K562 (cell line): ENCODE measurements at regions not wholly inside any gene's neighbourhood (a gene's known extent, or its start where the extent isn't known, plus 50 kb on each side); places are given as distances from the start of the nearest gene placed in this dataset.

ENCODE experiments used
- ATAC-seq: fragments of 200-7000 bp; cut with Tn5 transposase; 3 replicates; pipeline ENCODE4 v1.9.1; 2020; ENCODE audit warnings: moderate library complexity
- BruUV-seq: library from RNA; stranded (reverse); fragments of 400-500 nt; replicated peaks from 2 replicates; lab custom pipeline; 2021; lab: Mats Ljungman, UMichigan
- CTCF ChIA-PET: fragments of 300-600 bp; formaldehyde crosslinking; extraction: SDS; loops from one replicate; lab custom pipeline; 2021; ENCODE audit warnings: low intra/inter-chr PET ratio; lab: Yijun Ruan, JAX
- POLR2A ChIA-PET: fragments of 300-600, 350-650 bp; sonication (Branson Sonifier 250); formaldehyde crosslinking; extraction: SDS; loops from one replicate; lab custom pipeline; 2021; ENCODE audit warnings: antibody characterized with exemption, inconsistent platforms; lab: Yijun Ruan, JAX
- DNase-seq, 4 experiments: peaks; one replicate each; pipeline versions ENCODE4 v3.0.0 to v3.0.0-alpha.2; 2011 to 2018; ENCODE audit warnings: low spot score in 3 of 4, mixed read lengths in 3 of 4; ENCODE audit errors: extremely low read depth in 1 of 4
- FAIRE-seq: peaks from 2 replicates; lab custom pipeline; 2011; peaks lifted over from hg19 to GRCh38; lab: Jason Lieb, UNC
- H2AFZ ChIP-seq: 2 replicates; pipeline ENCODE4 v1.6.0; 2011; ENCODE audit warnings: low read depth, low read length, control low read depth, inconsistent platforms
- H3K27ac ChIP-seq: fragments of 200-600 bp; 3 replicates; pipeline ENCODE4 v1.8.0; 2011; ENCODE audit warnings: low read depth, mild to moderate bottlenecking, control low read depth, inconsistent platforms, low read length, moderate library complexity, mixed read lengths; ENCODE audit errors: extremely low read depth
- H3K27me3 ChIP-seq, 2 experiments: fragments of 300-600 bp in 1 of 2; 2 replicates in 1 of 2; 3 replicates in 1 of 2; pipeline versions ENCODE4 v1.6.0 to v1.8.0; 2011; ENCODE audit warnings: inconsistent platforms in 2 of 2, low read length in 2 of 2, mild to moderate bottlenecking in 1 of 2, mixed read lengths in 1 of 2, moderate library complexity in 1 of 2; ENCODE audit not compliant: control insufficient read depth in 2 of 2, insufficient read depth in 2 of 2
- H3K36me3 ChIP-seq: fragments of 300-600 bp; 3 replicates; pipeline ENCODE4 v1.8.0; 2011; ENCODE audit warnings: mild to moderate bottlenecking, low read length, inconsistent platforms; ENCODE audit not compliant: control insufficient read depth, insufficient read depth
- H3K4me1 ChIP-seq, 2 experiments: fragments of 200-600 bp in 1 of 2; replicated peaks in 1 of 2; 2 replicates in 1 of 2; 3 replicates in 1 of 2; pipeline versions ENCODE4 v1.5.1 to v1.8.0; 2011; ENCODE audit warnings: inconsistent platforms in 2 of 2, low read length in 2 of 2, mild to moderate bottlenecking in 1 of 2, mixed read lengths in 1 of 2, moderate library complexity in 1 of 2; ENCODE audit not compliant: control insufficient read depth in 2 of 2, insufficient read depth in 2 of 2
- H3K4me2 ChIP-seq: 2 replicates; pipeline ENCODE4 v1.6.1; 2011; ENCODE audit warnings: low read length, control low read depth, inconsistent platforms, mixed read lengths; ENCODE audit not compliant: insufficient read depth
- H3K4me3 ChIP-seq: fragments of 200-600 bp; sonication (generic), shearing (Covaris generic); 2 replicates; pipeline ENCODE4 v1.5.1; 2016; ENCODE audit warnings: control low read depth, inconsistent platforms
- H3K79me2 ChIP-seq: fragments of 200-600 bp; 3 replicates; pipeline ENCODE4 v1.8.0; 2011; ENCODE audit warnings: low read length, inconsistent platforms; ENCODE audit not compliant: control insufficient read depth, insufficient read depth
- H3K9ac ChIP-seq, 2 experiments: 2 replicates each; pipeline versions ENCODE4 v1.6.0 to v1.6.1; 2011; ENCODE audit warnings: low read depth in 2 of 2, low read length in 2 of 2, control low read depth in 1 of 2, inconsistent platforms in 1 of 2, mild to moderate bottlenecking in 1 of 2, mixed read lengths in 1 of 2; ENCODE audit not compliant: insufficient read depth in 1 of 2
- H3K9me1 ChIP-seq: one replicate; pipeline ENCODE4 v1.6.0; 2011; ENCODE audit warnings: inconsistent platforms, mild to moderate bottlenecking, low read length, moderate library complexity; ENCODE audit not compliant: control insufficient read depth, insufficient read depth
- H3K9me3 ChIP-seq: replicated peaks from 2 replicates; pipeline ENCODE4 v1.5.1; 2011; ENCODE audit warnings: low read depth, low read length, inconsistent platforms; ENCODE audit not compliant: control insufficient read depth, insufficient read depth
- H4K20me1 ChIP-seq: replicated peaks from 2 replicates; pipeline ENCODE4 v1.6.1; 2011; ENCODE audit warnings: low read length, inconsistent platforms, mixed read lengths; ENCODE audit not compliant: control insufficient read depth, insufficient read depth
- CAMTA2 ChIP-seq: fragments of 250-450 bp; sonication (Bioruptor Pico); conservative IDR thresholded peaks from 2 replicates; pipeline ENCODE4 v1.5.1; 2022
- CTCF ChIP-seq, 3 experiments: IDR thresholded peaks in 2 of 3; conservative IDR thresholded peaks in 1 of 3; 2 replicates each; pipeline ENCODE4 v1.5.1; 2011 to 2012; ENCODE audit warnings: low read length in 3 of 3, mild to moderate bottlenecking in 3 of 3, control low read depth in 2 of 3, improper control_type of control experiment in 1 of 3, inconsistent platforms in 1 of 3, low read depth in 1 of 3, mixed read lengths in 1 of 3, moderate library complexity in 1 of 3; ENCODE audit not compliant: insufficient read depth in 2 of 3
- CUX1 ChIP-seq: fragments of 200-800 bp; sonication (Bioruptor generic); IDR thresholded peaks from 2 replicates; pipeline ENCODE4 v1.6.1; 2016; ENCODE audit warnings: missing genetic modification characterization, missing compliant biosample characterization
- E2F3 ChIP-seq: fragments of 250-450 bp; sonication (Bioruptor Pico); IDR thresholded peaks from 2 replicates; pipeline ENCODE4 v1.4.0; 2020; ENCODE audit warnings: mild to moderate bottlenecking
- MEIS2 ChIP-seq: fragments of 450-650 bp; IDR thresholded peaks from 2 replicates; pipeline ENCODE4 v1.6.1; 2014; ENCODE audit warnings: mild to moderate bottlenecking; ENCODE audit not compliant: partially characterized antibody
- NFIC ChIP-seq: fragments of 450-650 bp; IDR thresholded peaks from 2 replicates; pipeline ENCODE4 v1.6.1; 2017; ENCODE audit warnings: mild to moderate bottlenecking, inconsistent platforms
- NR2F6 ChIP-seq: fragments of 450-650 bp; formaldehyde crosslinking; IDR thresholded peaks from 2 replicates; pipeline ENCODE4 v1.4.0; 2020; ENCODE audit warnings: mild to moderate bottlenecking
- RAD21 ChIP-seq, 2 experiments: fragments of 250-450 bp in 1 of 2; fragments of 450-650 bp in 1 of 2; sonication (Bioruptor Pico) in 1 of 2; formaldehyde crosslinking in 1 of 2; IDR thresholded peaks in 1 of 2; conservative IDR thresholded peaks in 1 of 2; 2 replicates each; pipeline versions ENCODE4 v1.4.0 to v1.8.0; 2020 to 2022; ENCODE audit warnings: mild to moderate bottlenecking in 2 of 2, moderate library complexity in 1 of 2
- TRIM28 ChIP-seq: fragments of 450-650 bp; IDR thresholded peaks from 2 replicates; pipeline ENCODE4 v1.6.1; 2017
- ZC3H8 ChIP-seq: fragments of 450-650 bp; IDR thresholded peaks from 2 replicates; pipeline ENCODE4 v1.6.1; 2017
- ZNF695 ChIP-seq: fragments of 450-650 bp; formaldehyde crosslinking; IDR thresholded peaks from 2 replicates; pipeline ENCODE4 v1.4.0; 2020; ENCODE audit warnings: mild to moderate bottlenecking, moderate library complexity
- WGBS: fragments of 100-300 bp; shearing (Covaris generic); methylation state at CpG from one replicate; pipeline ENCODE4 v1.1.6; 2016; ENCODE audit warnings: low coverage, mixed read lengths; ENCODE audit not compliant: insufficient coverage; ENCODE audit errors: missing lambda C conversion rate; 5-methylcytosine and 5-hydroxymethylcytosine counted together
- in situ Hi-C: fragments of 300-500 bp; cut with MboI; formaldehyde crosslinking; loops from 4 replicates; pipeline ENCODE4 v1.15.0; 2018; ENCODE audit warnings: inconsistent platforms, mixed read lengths
- intact Hi-C: fragments of 100-400 bp; cut with micrococcal nuclease; formaldehyde crosslinking; loops from 2 replicates; pipeline ENCODE4 v1.14.2; 2022

DNA sequence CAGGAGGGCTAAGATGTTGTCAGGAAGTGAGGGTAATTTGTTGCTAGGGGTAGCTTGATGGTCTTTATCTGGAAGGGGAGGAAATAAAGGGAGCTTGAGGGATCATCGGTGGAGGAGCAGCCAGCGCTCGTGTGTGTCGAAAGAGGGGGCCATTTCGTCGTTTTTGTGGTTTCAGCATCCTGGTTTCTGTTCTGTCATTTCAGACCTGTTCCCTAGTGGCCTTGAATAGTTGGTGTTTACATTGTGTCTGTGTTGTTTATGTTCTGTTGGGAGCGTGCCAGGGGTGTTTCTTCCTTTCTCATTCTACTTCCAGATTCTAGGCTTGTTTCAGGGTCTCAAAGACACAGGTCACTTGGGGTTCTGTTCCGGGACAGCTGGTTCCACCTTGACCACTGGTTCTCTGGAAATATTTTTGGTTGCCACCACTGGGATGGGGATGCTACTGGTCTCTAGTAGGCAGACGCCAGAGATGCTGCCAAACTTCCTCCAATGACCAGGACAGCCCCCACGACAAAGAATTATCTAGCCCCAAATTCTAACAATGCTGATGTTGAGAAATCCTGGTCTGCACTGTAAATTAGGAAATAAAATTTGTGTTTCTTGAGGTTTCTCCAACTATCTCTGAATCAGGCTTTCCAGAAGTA lies 113.9 kb upstream of the NAA20 start:
- ChIA-PET POLR2A (interaction anchor here (0.6 to 0.7 kb wide), 2 partner anchors 378 to 1029 kb away, joined by 3 read pairs; no protein-coding TSS in a partner anchor), CTCF (interaction anchor here (1.2 kb wide), 1 partner anchor 92 kb away, joined by 3 read pairs; no protein-coding TSS in a partner anchor)
- peak in 2 of 4 experiments; percentile 8 to 12 for DNase-seq

More for the DNA sequence above, 113.9 kb upstream of the NAA20 start:
- no peaks in the 10 kb centered on the region for H3K4me1 ChIP-seq
- FAIRE-seq (no peak), ATAC-seq (no peak)
- H4K20me1 ChIP-seq: no peaks in the 10 kb centered on the region
- in situ Hi-C loops (no loop called here), intact Hi-C loops (loop anchor here (10.0 kb wide), 1 partner anchor 92 kb away; no protein-coding TSS in a partner anchor)
- H3K79me2 ChIP-seq: no peaks in the 10 kb centered on the region
- TF ChIP-seq CTCF (IDR thresholded peaks at IDR 0.05 in 2 of 3, conservative IDR thresholded peaks at IDR 0.05 in 1 of 3; ENCODE audit: insufficient read depth in 2 of 3, low read depth in 1 of 3, low read length in 3 of 3) (peak; percentile 27 to 51 (median 33); a peak in 4 of 6 replicates), CAMTA2 (CRISPR knock-in tag) (no peak), ZNF695 (no peak), CUX1 (CRISPR knock-in tag) (no peak), TRIM28 (no peak), NR2F6 (CRISPR knock-in tag) (no peak), RAD21 (CRISPR knock-in tag; conservative IDR thresholded peaks at IDR 0.05 in 1 of 2, IDR thresholded peaks at IDR 0.05 in 1 of 2) (peak; percentile 11 to 38; a peak in 2 of 4 replicates), NFIC (0 out of 2 replicates have a peak, but pooled peaks have one; percentile 23), MEIS2 (peak; percentile 28), ZC3H8 (no peak), E2F3 (no peak)
- no peaks in the 10 kb centered on the region for H3K9me3 ChIP-seq
- BruUV-seq: no TSS peak
- no peaks in the 10 kb centered on the region for H3K36me3 ChIP-seq
- no peak overlapping the region for H3K27ac ChIP-seq
- no peaks in the 10 kb centered on the region for H3K27me3 ChIP-seq
- no peak overlapping the region for H2AFZ ChIP-seq
- 2% methylated on average over 9 of the region's 10 CpGs for WGBS
- no peaks in the 10 kb centered on the region for H3K9me1 ChIP-seq
- no peak overlapping the region for H3K4me2 ChIP-seq
- no peak overlapping the region for H3K9ac ChIP-seq
- no peak overlapping the region for H3K4me3 ChIP-seq
